NCI-H460 (cell line): ENCODE measurements at regions not wholly inside any gene's neighbourhood (a gene's known extent, or its start where the extent isn't known, plus 50 kb on each side); places are given as distances from the start of the nearest gene placed in this dataset.

Experiments used
- DNase-seq: peaks from one replicate; pipeline ENCODE4 v3.0.0-alpha.2; 2016; ENCODE audit warnings: low read depth; ENCODE audit errors: extremely low read depth

GRCh38 chr2:15851076-15851693, 89.2 kb upstream of the MYCN start:
- no peak for DNase-seq

DNA sequence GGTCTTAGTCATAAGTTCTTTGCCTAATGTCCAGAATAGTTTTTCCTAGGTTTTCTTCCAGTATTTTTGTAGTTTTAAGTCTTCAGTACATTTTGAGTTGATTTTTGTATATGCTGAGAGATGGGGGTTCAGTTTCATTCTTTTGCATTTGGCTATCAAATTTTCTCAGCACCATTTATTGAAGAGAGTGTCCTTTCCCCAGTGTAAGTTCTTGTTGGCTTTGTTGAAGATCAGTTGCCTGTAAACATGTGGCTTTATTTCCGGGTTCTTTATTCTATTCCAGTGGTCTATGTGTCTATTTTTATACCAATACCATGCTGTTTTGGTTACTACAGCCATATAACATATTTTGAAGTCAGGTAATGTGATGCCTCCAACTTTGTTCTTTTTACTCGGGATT, 87.5 kb upstream of the MYCN start:
- no peak for DNase-seq

DNA sequence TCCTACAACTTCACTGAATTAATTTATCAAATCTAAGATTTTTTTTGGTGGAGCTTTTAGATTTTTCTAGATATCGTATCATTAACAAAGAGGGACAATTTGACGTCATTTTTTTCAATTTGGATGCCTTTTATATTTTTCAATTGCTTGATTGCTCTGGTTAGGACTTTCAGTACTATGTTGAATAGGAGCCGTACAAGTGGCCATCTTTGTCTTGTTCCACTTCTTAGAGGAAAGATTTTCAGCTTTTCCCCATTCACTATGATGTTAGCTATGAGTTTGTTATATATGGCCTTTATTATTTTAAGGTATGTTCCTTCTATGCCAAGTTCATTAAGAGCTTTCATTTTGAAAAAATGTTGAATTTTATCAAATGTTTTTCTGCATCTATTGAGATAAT, 86.4 kb upstream of the MYCN start:
- DNase-seq, result no peak

DNA sequence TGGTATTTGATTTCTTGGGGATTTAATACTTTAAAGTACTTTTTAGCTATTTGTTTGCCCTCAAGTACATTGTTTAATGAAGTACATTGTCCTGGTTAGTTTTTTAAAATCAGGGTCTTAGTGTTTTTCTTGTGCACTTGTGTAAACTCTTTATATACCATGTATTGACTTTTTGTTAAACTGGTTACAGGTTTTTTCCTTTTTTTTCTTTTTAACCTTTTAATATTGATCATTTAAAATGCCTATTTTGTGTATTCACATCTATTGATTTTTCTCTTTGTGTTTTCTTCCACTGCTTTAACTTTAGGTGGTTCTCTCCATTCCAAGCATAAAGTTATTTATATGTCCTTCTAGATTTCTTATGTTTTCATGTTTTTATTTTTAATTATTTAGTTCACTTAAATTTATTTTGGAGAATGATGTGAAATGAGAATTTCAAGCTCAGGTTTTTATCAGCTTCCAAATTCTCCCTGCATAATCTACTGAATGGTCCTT, 84.5 kb upstream of the MYCN start:
- DNase-seq, result no peak

- no peak for DNase-seq
Observed at GRCh38 chr2:15856318-15856717, 84.0 kb upstream of the MYCN start.

GRCh38 chr2:15858466-15858865, 81.9 kb upstream of the MYCN start:
- no peak for DNase-seq

DNA sequence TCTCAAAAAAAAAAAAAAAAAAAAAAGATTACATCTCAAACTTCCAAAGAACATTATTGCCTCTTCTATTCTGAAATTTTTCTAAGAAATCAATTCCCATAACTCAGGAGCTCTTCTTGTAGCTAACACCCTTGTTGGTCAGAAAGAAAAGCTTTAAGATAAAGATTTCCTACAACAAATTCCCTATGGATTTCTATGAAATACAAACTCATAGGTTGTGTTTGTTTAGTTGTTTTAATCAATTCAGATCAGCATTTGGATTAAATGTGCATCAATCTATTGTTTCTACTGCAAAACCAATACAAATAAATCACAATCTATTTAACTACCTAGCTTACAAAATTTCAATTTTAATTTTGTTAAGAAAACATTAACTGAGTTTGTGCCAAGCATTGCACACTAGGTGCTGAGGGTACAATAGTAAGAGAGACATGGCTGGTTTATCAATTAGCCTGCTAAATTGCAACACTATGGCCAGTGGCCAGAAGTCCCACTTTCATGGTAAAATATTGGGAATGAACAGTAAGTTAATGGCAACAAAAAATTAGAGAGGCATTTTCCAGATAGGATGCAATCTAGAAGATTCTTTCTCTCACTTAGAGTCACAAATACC, 80.2 kb upstream of the MYCN start:
- no peak for DNase-seq

DNA sequence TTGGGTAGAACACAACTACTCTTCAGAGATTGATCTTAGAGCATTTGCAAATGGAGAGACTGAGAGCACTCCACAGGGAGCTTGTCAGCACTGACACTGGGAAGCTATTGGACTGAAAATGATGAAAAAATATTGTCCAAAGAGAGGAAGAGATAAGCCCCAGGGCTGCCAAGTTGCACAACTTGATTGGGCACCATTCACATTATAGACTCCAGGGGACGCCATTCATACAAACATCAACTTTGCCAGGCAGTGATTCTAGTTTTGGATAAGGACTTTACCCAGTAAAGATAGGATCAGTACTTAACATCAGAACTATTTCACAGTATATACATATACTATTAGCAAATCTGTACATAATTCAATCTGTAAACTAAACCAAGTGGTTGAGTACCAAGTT, 79.6 kb upstream of the MYCN start:
- no peak for DNase-seq

GRCh38 chr2:15861172-15861822, 79.1 kb upstream of the MYCN start:
- DNase-seq, result no peak

- DNase-seq, result no peak
Observed at GRCh38 chr2:15861898-15862297, 78.5 kb upstream of the MYCN start.

DNA sequence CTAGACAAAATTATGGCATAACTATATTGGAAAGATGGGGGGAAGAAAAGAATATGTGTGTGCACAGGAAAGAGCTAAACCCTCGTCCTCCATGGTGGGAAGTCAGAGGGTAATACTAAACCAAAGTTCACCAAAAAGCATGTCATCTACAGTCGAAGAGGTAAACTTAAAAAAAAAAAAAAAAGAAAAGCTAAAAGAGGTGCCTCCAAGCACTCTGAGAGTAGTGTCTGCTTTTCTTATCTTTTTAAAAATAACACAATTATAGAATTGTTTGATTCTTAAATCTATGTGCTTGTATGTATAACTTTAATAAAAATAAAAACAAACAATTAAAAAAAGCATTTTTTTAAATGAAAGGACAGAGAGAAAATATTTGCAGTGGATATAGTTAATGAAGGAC, 77.3 kb upstream of the MYCN start:
- no peak for DNase-seq

- no peak for DNase-seq
Observed at GRCh38 chr2:15863494-15864175, 76.7 kb upstream of the MYCN start.

GRCh38 chr2:15864176-15864769, 76.1 kb upstream of the MYCN start:
- no peak for DNase-seq

DNA sequence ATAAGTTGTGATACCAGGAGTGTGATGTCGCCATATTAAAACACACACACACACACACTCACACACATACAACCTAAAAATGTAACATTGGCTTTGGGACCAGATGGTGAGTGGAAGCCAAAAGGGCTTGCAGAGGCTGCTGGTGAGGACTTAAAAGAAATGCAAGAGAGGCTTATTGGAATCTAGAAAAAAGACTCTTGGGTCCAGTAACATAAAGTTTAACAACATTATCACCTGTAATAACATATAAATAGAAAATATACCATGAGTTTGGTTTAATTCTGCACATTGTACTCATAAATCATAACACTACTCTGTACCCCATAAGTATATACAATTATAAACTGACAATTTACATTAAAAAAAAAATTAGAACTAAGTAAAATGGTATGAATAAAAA, 74.4 kb upstream of the MYCN start:
- no peak for DNase-seq

DNA sequence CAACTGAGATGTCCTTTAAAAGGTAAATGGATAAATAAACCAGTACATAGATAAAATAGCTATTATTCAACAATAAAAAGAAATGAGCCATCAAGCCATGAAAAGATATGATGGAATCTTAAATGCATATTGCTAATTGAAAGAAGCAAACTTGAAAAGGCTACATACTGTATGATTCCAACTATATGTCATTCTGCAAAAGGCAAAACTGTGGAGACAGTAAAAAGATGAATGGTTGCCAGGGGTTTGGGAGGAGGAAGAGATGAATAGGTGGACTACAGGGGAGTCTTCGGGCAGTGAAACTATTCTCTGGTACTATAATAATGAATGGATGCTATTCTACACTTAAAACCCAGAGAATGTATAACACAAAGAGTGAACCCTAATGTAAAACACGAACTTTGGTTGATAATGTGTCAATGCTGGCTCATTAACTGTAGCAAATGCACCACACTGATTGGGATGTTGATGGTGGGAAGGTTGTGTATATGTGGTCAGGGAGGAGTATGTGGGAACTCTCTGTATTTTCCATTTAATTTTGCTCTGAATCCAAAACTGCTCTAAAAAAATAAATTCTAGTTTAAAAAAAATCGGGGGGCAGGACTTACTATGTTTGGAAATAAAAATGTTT, 73.7 kb upstream of the MYCN start:
- no peak for DNase-seq

- no peak for DNase-seq
Observed at GRCh38 chr2:15867194-15868171, 72.9 kb upstream of the MYCN start.

- DNase-seq, result no peak
Observed at GRCh38 chr2:15868186-15868585, 72.2 kb upstream of the MYCN start.

DNA sequence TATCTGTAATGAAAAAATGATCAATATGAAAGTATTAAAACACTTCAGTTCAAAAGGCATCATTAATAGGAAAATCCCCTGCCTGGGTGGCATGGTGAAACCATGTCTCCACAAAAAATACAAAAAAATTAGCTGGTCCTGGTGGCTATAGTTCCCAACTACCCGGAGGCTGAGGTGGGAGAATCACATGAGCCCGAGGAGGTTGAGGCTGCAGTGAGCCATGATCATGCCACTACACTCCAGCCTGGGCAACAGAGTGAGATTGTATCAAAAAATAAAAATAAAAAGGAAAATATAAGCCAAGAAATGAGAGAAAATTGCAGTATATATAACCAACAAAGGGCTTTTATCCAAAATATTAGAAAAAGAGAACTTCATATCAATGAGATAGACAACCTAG, 71.6 kb upstream of the MYCN start:
- DNase-seq, result no peak

DNA sequence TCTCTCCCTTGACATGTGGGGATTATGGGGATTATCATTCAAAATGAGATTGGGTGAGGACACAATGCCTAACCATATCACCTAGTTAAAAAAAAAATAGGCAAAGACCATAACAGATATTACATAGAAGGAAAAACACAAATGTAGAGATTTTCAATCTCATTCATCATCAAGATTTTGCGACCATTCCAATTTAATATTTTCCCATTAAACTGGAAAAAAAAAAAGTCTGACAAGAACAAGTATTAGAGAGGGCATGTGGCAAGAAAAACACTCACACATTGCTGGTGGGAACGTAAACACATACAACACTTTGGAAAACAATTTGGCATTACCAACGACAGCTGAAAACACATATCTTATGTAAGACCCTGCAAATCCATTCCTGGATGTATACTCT, 71.0 kb upstream of the MYCN start:
- no peak for DNase-seq

DNA sequence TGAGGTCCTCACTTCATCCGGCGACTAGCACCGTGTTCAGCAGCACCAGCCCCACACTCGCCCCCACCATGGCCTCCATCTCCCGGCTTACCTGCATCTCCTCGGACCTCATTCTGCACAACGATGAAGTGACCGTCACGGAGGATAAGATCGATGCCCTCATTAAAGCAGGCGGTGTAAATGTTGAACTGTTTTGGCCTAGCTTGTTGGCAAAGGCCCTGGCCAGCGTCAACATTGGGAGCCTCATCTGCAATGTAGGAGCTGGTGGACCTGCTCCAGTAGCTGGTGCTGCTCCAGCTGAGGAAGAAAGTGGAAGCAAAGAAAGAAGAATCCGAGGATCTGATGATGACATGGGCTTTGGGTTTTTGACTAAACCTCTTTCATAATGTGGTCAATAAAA, 70.5 kb upstream of the MYCN start:
- DNase-seq, result no peak
